Fibroblast of villous mesenchyme (primary cell): ENCODE measurements at regions not wholly inside any gene's neighbourhood (a gene's known extent, or its start where the extent isn't known, plus 50 kb on each side); places are given as distances from the start of the nearest gene placed in this dataset.

Experiments used
- DNase-seq: peaks from one replicate; pipeline ENCODE4 v3.0.0-alpha.2; 2010; ENCODE audit warnings: low read depth
- H3K4me3 ChIP-seq: 2 replicates; pipeline ENCODE4 v1.5.1; 2011; ENCODE audit warnings: low read depth, mild to moderate bottlenecking, low read length
- CTCF ChIP-seq: IDR thresholded peaks from 2 replicates; pipeline ENCODE4 v1.5.1; 2012; ENCODE audit warnings: low read depth, mild to moderate bottlenecking, low read length; ENCODE audit not compliant: insufficient read depth

- TF ChIP-seq CTCF, result no peak
- H3K4me3 ChIP-seq, result no peak overlapping the region
- no peak for DNase-seq
Measured at GRCh38 chr1:234672349-234673135, 62.6 kb upstream of the IRF2BP2 start.

- DNase-seq, result no peak
- H3K4me3 ChIP-seq, result no peak overlapping the region
- no peak for TF ChIP-seq CTCF
Measured at GRCh38 chr1:234670967-234671626, 61.1 kb upstream of the IRF2BP2 start.

- no peak overlapping the region for H3K4me3 ChIP-seq
- no peak for DNase-seq
- TF ChIP-seq CTCF, result no peak
Measured at GRCh38 chr1:234669499-234669898, 59.5 kb upstream of the IRF2BP2 start.

GRCh38 chr1:234668577-234668955 is 58.6 kb upstream of the IRF2BP2 start:
- DNase-seq, result no peak
- H3K4me3 ChIP-seq, result no peak overlapping the region
- TF ChIP-seq CTCF, result no peak

- H3K4me3 ChIP-seq, result no peak overlapping the region
- no peak for TF ChIP-seq CTCF
- no peak for DNase-seq
Measured at GRCh38 chr1:234667600-234668576, 57.9 kb upstream of the IRF2BP2 start.

GRCh38 chr1:234666761-234667160 is 56.8 kb upstream of the IRF2BP2 start:
- no peak overlapping the region for H3K4me3 ChIP-seq

More at GRCh38 chr1:234666761-234667160, 56.8 kb upstream of the IRF2BP2 start:
- no peak for DNase-seq
- no peak for TF ChIP-seq CTCF
